ENCODE measurements at regions not wholly inside any gene's neighbourhood (a gene's known extent, or its start where the extent isn't known, plus 50 kb on each side); places are given as distances from the start of the nearest gene placed in this dataset.
"Not testable (repeated sequence)": the region's sequence is repeated elsewhere in the genome, so short reads cannot be mapped to it uniquely, and the experiment has no call there.

GRCh38 chr2:142707318-142707717 lies 170.1 kb upstream of the KYNU start:
- DNase-seq (ENCODE audit: low read depth in 2 of 2) = no peak
- no peak overlapping the region for H3K4me3 ChIP-seq (replicated peaks in 1 of 2; ENCODE audit: low read depth in 2 of 2, low read length in 2 of 2)
- no peak for TF ChIP-seq CTCF (IDR thresholded peaks at IDR 0.05; ENCODE audit: low read depth, low read length)

- not testable (repeated sequence) for DNase-seq (ENCODE audit: low read depth in 2 of 2); H3K4me3 ChIP-seq (replicated peaks in 1 of 2; ENCODE audit: low read depth in 2 of 2, low read length in 2 of 2)
Observed at GRCh38 chr2:142702397-142702796, 175.1 kb upstream of the KYNU start.

- H3K4me3 ChIP-seq (replicated peaks in 1 of 2; ENCODE audit: low read depth in 2 of 2, low read length in 2 of 2); DNase-seq (ENCODE audit: low read depth in 2 of 2): not testable (repeated sequence)
Observed at GRCh38 chr2:142695350-142696257, 181.9 kb upstream of the KYNU start.

- no peak for TF ChIP-seq CTCF (IDR thresholded peaks at IDR 0.05; ENCODE audit: low read depth, low read length)
- no peak for DNase-seq (ENCODE audit: low read depth in 2 of 2)
- no peak overlapping the region for H3K4me3 ChIP-seq (replicated peaks in 1 of 2; ENCODE audit: low read depth in 2 of 2, low read length in 2 of 2)
Observed at GRCh38 chr2:142694282-142694681, 183.2 kb upstream of the KYNU start.

- no peak overlapping the region for H3K4me3 ChIP-seq (replicated peaks in 1 of 2; ENCODE audit: low read depth in 2 of 2, low read length in 2 of 2)
- TF ChIP-seq CTCF (IDR thresholded peaks at IDR 0.05; ENCODE audit: low read depth, low read length) = no peak
- no peak for DNase-seq (ENCODE audit: low read depth in 2 of 2)
Observed at GRCh38 chr2:142693171-142693950, 184.1 kb upstream of the KYNU start.

- no peak for DNase-seq (ENCODE audit: low read depth in 2 of 2)
- H3K4me3 ChIP-seq (replicated peaks in 1 of 2; ENCODE audit: low read depth in 2 of 2, low read length in 2 of 2) = no peak overlapping the region
- no peak for TF ChIP-seq CTCF (IDR thresholded peaks at IDR 0.05; ENCODE audit: low read depth, low read length)
Observed at GRCh38 chr2:142688856-142689605, 188.4 kb upstream of the KYNU start.

GRCh38 chr2:142687509-142687908 lies 190.0 kb upstream of the KYNU start:
- no peak overlapping the region for H3K4me3 ChIP-seq (replicated peaks in 1 of 2; ENCODE audit: low read depth in 2 of 2, low read length in 2 of 2)
- TF ChIP-seq CTCF (IDR thresholded peaks at IDR 0.05; ENCODE audit: low read depth, low read length) = no peak
- no peak for DNase-seq (ENCODE audit: low read depth in 2 of 2)
